Calu3 (cell line): ENCODE measurements at regions not wholly inside any gene's neighbourhood (a gene's known extent, or its start where the extent isn't known, plus 50 kb on each side); places are given as distances from the start of the nearest gene placed in this dataset.
"Not testable (repeated sequence)": the region's sequence is repeated elsewhere in the genome, so short reads cannot be mapped to it uniquely, and the experiment has no call there.

Experiments used
- BruUV-seq: library from RNA; stranded (reverse); fragments of 400-500 nt; replicated peaks from 2 replicates; lab custom pipeline; 2021; lab: Mats Ljungman, UMichigan
- CTCF ChIA-PET: fragments of 300-600 bp; sonication (Branson Sonifier 250); formaldehyde crosslinking; loops from one replicate; lab custom pipeline; 2022; ENCODE audit warnings: antibody characterized with exemption; lab: Charles Lee
- DNase-seq: peaks from one replicate; pipeline ENCODE4 v3.0.0; 2022
- H3K27ac Mint-ChIP-seq: one replicate; pipeline ENCODE4 v1.8.0; 2022; ENCODE audit warnings: mixed read lengths; ENCODE audit not compliant: unreplicated experiment
- H3K27me3 Mint-ChIP-seq: one replicate; pipeline ENCODE4 v1.8.0; 2022; ENCODE audit warnings: mixed read lengths; ENCODE audit not compliant: unreplicated experiment
- H3K36me3 Mint-ChIP-seq: one replicate; pipeline ENCODE4 v1.8.0; 2022; ENCODE audit warnings: mild to moderate bottlenecking, moderate library complexity, mixed read lengths; ENCODE audit not compliant: insufficient read depth, unreplicated experiment
- H3K4me1 Mint-ChIP-seq: one replicate; pipeline ENCODE4 v1.8.0; 2022; ENCODE audit warnings: mild to moderate bottlenecking, low read depth, mixed read lengths; ENCODE audit not compliant: unreplicated experiment
- H3K4me3 Mint-ChIP-seq: one replicate; pipeline ENCODE4 v1.8.0; 2022; ENCODE audit warnings: mild to moderate bottlenecking, low read depth, moderate library complexity, mixed read lengths; ENCODE audit not compliant: unreplicated experiment
- H3K9me3 Mint-ChIP-seq: one replicate; pipeline ENCODE4 v1.8.0; 2022; ENCODE audit warnings: low read depth, mixed read lengths; ENCODE audit not compliant: unreplicated experiment
- intact Hi-C: fragments of 100-400 bp; cut with micrococcal nuclease; formaldehyde crosslinking; loops from one replicate; pipeline ENCODE4 v1.10.0; 2022; ENCODE audit not compliant: unreplicated experiment
- TF ChIP-seq, protein P1 (sequence below): fragments of 200-600 bp; IDR thresholded peaks from one replicate; pipeline ENCODE4 v1.8.0; 2022; ENCODE audit warnings: antibody characterized with exemption; ENCODE audit not compliant: unreplicated experiment

DNA sequence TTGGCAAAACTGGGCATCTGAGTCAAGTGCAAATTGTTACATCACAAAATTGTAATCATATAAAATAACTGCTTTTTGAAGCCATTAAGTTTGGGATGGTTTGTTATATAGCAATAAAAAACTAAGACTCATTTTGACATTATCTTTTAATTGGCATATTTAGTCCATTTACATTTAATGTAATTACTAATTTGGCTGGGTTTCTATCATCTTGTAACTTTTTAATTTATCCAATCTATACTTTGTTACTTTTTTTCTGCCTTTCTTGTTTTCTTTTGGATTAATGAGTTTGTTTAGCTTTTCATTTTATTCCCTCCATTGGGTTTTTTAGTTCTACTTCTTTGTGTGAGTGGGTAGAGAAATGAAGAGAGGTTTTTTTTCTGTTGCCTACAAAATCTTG lies 76.3 kb downstream of the DRAM2 start:
- no peak overlapping the region for H3K27ac Mint-ChIP-seq
- no TSS peak for BruUV-seq
- H3K27me3 Mint-ChIP-seq: no peaks in the 10 kb centered on the region
- no peaks in the 10 kb centered on the region for H3K36me3 Mint-ChIP-seq
- H3K9me3 Mint-ChIP-seq: peaks cover 12% of the 10 kb centered on the region
- no peak overlapping the region for H3K4me3 Mint-ChIP-seq
- no peak for DNase-seq
- intact Hi-C loops: no loop called here
- H3K4me1 Mint-ChIP-seq: no peaks in the 10 kb centered on the region
- CTCF ChIA-PET: no interaction called here
- TF ChIP-seq, protein P1, sequence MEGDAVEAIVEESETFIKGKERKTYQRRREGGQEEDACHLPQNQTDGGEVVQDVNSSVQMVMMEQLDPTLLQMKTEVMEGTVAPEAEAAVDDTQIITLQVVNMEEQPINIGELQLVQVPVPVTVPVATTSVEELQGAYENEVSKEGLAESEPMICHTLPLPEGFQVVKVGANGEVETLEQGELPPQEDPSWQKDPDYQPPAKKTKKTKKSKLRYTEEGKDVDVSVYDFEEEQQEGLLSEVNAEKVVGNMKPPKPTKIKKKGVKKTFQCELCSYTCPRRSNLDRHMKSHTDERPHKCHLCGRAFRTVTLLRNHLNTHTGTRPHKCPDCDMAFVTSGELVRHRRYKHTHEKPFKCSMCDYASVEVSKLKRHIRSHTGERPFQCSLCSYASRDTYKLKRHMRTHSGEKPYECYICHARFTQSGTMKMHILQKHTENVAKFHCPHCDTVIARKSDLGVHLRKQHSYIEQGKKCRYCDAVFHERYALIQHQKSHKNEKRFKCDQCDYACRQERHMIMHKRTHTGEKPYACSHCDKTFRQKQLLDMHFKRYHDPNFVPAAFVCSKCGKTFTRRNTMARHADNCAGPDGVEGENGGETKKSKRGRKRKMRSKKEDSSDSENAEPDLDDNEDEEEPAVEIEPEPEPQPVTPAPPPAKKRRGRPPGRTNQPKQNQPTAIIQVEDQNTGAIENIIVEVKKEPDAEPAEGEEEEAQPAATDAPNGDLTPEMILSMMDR: no peak

DNA sequence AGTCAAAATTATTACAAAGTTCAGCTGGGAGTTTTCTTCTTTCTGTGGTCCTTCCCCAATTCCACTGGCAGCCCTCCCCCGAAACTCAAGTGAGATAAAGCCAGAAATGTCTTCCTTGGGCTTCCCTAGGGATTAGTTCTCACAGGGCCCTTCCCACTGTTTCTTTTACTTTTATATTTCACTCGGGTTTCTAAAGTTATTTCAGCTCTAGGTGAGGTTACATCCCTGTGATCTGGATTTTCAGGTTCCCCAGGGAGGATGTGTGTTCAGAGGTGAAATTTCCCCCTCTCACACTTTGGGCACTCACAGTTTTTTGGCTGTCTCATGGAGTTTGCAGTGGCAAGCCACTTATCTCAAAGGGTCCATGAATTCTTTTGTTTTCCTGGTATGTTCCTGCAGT lies 77.3 kb downstream of the DRAM2 start:
- Mint-ChIP-seq H3K27ac (no peak overlapping the region), H3K27me3 (no peaks in the 10 kb centered on the region), H3K4me3 (no peak overlapping the region), H3K36me3 (no peaks in the 10 kb centered on the region), H3K4me1 (no peaks in the 10 kb centered on the region), H3K9me3 (peaks cover 11% of the 10 kb centered on the region)
- TF ChIP-seq, protein P1: no peak
- CTCF ChIA-PET: no interaction called here
- no peak for DNase-seq
- BruUV-seq: no TSS peak
- intact Hi-C loops: no loop called here

DNA sequence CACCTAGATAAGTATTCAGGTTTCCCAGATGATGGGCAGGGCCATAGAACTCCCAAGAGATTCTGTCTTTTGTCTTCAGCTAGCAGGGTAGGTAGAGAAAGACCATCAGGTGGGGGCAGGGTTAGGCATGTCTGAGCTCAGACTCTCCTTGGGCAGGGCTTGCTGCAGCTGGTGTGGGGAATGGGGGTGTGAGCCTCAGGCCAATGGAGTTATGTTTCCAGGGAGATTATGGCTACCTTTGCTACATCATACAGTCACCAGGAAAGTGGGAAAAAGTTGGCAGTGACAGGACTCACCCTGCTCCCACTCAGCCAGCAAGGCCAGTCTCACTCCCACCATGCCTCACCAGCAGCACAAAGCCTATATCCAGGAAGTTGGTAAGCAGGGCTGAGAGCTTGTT lies 77.8 kb downstream of the DRAM2 start:
- H3K4me1 Mint-ChIP-seq: no peaks in the 10 kb centered on the region
- TF ChIP-seq, protein P1: no peak
- BruUV-seq: no TSS peak
- no peaks in the 10 kb centered on the region for H3K36me3 Mint-ChIP-seq
- CTCF ChIA-PET: no interaction called here
- H3K27me3 Mint-ChIP-seq: no peaks in the 10 kb centered on the region
- intact Hi-C loops: no loop called here
- DNase-seq: no peak
- no peak overlapping the region for H3K27ac Mint-ChIP-seq
- no peak overlapping the region for H3K4me3 Mint-ChIP-seq
- peaks cover 8% of the 10 kb centered on the region for H3K9me3 Mint-ChIP-seq

DNA sequence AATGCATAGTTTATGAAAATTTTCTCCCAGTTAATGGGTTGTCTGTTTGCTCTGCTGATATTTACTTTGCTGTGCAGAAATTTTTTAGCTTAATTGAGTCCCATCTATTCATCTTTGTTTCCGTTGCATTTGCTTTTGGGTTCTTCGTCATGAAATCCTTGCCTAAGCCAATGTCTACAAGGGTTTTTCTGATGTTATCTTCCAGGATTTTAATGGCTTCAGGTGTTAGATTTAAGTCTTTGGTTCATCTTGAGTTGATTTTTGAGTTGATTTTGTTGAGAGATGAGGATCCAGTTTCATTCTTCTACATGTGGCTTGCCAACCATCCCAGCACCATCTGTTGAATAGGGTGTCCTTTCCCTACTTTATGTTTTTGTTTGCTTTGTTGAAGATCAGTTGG lies 85.2 kb downstream of the DRAM2 start:
- intact Hi-C loops: no loop called here
- BruUV-seq: no TSS peak
- no peaks in the 10 kb centered on the region for H3K36me3 Mint-ChIP-seq
- DNase-seq: no peak
- H3K4me1 Mint-ChIP-seq: no peaks in the 10 kb centered on the region
- H3K27me3 Mint-ChIP-seq: no peaks in the 10 kb centered on the region
- no peak overlapping the region for H3K27ac Mint-ChIP-seq
- CTCF ChIA-PET: no interaction called here
- TF ChIP-seq, protein P1: no peak
- peaks cover 2% of the 10 kb centered on the region for H3K9me3 Mint-ChIP-seq
- H3K4me3 Mint-ChIP-seq: no peak overlapping the region

DNA sequence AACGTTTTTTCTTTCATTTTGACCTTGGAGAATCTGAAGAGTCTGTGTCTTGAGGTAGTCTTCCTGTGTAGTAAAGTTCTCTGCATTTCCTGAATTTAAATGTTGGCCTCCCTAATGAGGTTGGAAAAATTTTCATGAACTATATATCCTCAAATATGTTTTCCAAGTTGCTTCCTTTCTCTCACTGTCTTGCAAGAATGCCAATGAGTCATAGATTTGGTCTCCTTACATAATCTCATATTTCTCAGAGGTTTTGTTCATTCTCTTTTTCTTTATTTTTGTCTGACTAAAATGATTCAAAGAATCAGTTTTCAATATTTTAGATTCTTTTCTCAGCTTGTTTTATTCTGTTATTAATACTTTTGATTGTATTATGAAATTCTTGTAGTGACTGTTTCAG lies 87.6 kb downstream of the DRAM2 start:
- Mint-ChIP-seq H3K27ac (no peak overlapping the region), H3K4me3 (no peak overlapping the region), H3K4me1 (no peaks in the 10 kb centered on the region), H3K9me3 (peaks cover 2% of the 10 kb centered on the region), H3K27me3 (no peaks in the 10 kb centered on the region), H3K36me3 (no peaks in the 10 kb centered on the region)
- TF ChIP-seq, protein P1: no peak
- CTCF ChIA-PET: no interaction called here
- BruUV-seq: no TSS peak
- no peak for DNase-seq
- intact Hi-C loops: no loop called here

DNA sequence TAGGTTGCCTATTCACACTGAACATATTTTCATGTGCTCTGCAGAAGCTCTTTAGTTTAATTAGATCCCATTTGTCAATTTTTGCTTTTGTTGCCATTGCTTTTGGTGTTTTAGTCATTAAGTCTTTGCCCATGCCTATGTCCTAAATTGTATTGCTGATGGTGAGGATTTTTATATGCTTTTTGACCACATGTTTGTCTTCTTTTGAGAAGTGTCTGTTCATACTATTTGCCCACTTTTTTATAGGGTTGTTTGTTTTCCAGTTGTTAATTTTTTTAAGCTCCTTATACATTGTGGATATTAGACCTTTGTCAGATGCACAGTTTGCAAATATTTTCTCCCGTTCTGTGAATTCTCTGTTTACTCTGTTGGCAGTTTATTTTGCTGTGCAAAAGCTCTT lies 84.5 kb upstream of the LRIF1 start:
- H3K4me1 Mint-ChIP-seq, H3K27me3 Mint-ChIP-seq, H3K4me3 Mint-ChIP-seq, CTCF ChIA-PET, H3K27ac Mint-ChIP-seq, H3K36me3 Mint-ChIP-seq, intact Hi-C loops, BruUV-seq, H3K9me3 Mint-ChIP-seq, DNase-seq: not testable (repeated sequence)
